ENCODE measurements at regions not wholly inside any gene's neighbourhood (a gene's known extent, or its start where the extent isn't known, plus 50 kb on each side); places are given as distances from the start of the nearest gene placed in this dataset.

DNA sequence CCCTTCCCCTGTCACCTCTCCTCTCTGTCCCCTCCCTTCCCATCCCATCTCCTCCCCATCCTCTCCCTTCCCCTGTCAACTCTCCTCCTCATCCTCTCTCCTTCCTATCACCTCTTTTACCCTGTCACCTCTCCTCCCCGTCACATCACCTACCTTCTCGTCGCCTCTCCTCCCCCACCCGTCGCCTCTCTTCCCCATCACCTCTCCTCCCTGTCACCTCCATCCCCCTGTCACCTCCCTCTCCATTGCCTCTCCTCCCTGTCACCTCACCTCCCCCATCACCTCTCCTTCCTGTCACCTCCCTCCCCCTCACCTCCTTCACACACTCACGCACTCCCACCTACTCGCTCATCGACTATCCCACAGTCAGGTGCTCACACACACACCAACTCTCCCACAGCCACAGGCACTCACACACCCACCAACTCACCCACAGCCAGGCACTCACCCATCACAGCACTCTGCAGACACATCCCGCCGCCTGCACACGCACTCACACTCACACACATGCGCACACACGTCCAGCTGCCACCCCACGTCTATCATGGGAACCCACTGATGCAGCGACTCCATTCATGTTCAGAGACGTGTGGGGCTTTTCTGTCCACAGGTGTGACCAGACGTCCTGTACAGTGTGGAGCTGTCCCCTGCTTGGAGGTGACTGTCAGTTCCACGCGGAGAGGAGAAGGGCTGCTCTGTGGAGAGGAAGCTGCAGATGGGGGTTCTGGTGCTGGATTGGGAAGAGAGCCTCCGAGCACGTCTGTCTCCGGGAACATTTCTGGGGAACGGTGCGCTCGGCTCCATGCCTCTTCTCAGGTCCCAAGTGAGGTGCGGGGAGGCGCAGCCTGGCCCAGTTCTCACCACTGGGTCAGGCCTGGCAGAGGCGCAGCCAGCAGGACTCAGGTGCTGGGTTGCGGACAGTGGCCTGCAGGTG lies 184.3 kb downstream of the TTLL2 start:
- 58% methylated on average over 17 of the region's 29 CpGs for WGBS (ENCODE audit: missing lambda C conversion rate)
- TF ChIP-seq, protein P1, sequence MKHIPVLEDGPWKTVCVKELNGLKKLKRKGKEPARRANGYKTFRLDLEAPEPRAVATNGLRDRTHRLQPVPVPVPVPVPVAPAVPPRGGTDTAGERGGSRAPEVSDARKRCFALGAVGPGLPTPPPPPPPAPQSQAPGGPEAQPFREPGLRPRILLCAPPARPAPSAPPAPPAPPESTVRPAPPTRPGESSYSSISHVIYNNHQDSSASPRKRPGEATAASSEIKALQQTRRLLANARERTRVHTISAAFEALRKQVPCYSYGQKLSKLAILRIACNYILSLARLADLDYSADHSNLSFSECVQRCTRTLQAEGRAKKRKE (CRISPR knock-in tag; IDR thresholded peaks at IDR 0.05; ENCODE audit: low read depth) = no peak
- TF ChIP-seq, protein P2, sequence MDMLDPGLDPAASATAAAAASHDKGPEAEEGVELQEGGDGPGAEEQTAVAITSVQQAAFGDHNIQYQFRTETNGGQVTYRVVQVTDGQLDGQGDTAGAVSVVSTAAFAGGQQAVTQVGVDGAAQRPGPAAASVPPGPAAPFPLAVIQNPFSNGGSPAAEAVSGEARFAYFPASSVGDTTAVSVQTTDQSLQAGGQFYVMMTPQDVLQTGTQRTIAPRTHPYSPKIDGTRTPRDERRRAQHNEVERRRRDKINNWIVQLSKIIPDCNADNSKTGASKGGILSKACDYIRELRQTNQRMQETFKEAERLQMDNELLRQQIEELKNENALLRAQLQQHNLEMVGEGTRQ (IDR thresholded peaks at IDR 0.05) = no peak
- TF ChIP-seq, protein P3, sequence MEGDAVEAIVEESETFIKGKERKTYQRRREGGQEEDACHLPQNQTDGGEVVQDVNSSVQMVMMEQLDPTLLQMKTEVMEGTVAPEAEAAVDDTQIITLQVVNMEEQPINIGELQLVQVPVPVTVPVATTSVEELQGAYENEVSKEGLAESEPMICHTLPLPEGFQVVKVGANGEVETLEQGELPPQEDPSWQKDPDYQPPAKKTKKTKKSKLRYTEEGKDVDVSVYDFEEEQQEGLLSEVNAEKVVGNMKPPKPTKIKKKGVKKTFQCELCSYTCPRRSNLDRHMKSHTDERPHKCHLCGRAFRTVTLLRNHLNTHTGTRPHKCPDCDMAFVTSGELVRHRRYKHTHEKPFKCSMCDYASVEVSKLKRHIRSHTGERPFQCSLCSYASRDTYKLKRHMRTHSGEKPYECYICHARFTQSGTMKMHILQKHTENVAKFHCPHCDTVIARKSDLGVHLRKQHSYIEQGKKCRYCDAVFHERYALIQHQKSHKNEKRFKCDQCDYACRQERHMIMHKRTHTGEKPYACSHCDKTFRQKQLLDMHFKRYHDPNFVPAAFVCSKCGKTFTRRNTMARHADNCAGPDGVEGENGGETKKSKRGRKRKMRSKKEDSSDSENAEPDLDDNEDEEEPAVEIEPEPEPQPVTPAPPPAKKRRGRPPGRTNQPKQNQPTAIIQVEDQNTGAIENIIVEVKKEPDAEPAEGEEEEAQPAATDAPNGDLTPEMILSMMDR (IDR thresholded peaks at IDR 0.05) = no peak
- TF ChIP-seq, protein P4, sequence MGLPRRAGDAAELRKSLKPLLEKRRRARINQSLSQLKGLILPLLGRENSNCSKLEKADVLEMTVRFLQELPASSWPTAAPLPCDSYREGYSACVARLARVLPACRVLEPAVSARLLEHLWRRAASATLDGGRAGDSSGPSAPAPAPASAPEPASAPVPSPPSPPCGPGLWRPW (IDR thresholded peaks at IDR 0.05) = no peak
- TF ChIP-seq GATA3 (IDR thresholded peaks at IDR 0.05; ENCODE audit: borderline replicate concordance) (no peak), HOXB5 (CRISPR knock-in tag; IDR thresholded peaks at IDR 0.05) (no peak), MYC (IDR thresholded peaks at IDR 0.05; ENCODE audit: borderline replicate concordance, low read length) (no peak), HEYL (CRISPR knock-in tag; IDR thresholded peaks at IDR 0.05) (no peak), FOXS1 (CRISPR knock-in tag; IDR thresholded peaks at IDR 0.05) (no peak), EHF (CRISPR knock-in tag; IDR thresholded peaks at IDR 0.05) (no peak), ZC3H11A (IDR thresholded peaks at IDR 0.05) (no peak), ZNF302 (CRISPR knock-in tag; IDR thresholded peaks at IDR 0.05) (no peak), EP300 (IDR thresholded peaks at IDR 0.05) (no peak)
- TF ChIP-seq, protein P5, sequence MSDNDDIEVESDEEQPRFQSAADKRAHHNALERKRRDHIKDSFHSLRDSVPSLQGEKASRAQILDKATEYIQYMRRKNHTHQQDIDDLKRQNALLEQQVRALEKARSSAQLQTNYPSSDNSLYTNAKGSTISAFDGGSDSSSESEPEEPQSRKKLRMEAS (IDR thresholded peaks at IDR 0.05) = no peak
- no peaks in the 10 kb centered on the region for H3K9me3 ChIP-seq
- DNase-seq (ENCODE audit: low read depth in 1 of 2, low spot score in 1 of 2) (no peak), FAIRE-seq (no peak), ATAC-seq (no peak)
- no peaks in the 10 kb centered on the region for H3K4me1 ChIP-seq
- no peak overlapping the region for H3K4me3 ChIP-seq
- H3K4me2 ChIP-seq = no peak overlapping the region
- ChIA-PET POLR2A (no interaction called here), CTCF (no interaction called here)
- H3K27ac ChIP-seq = no peak overlapping the region

DNA sequence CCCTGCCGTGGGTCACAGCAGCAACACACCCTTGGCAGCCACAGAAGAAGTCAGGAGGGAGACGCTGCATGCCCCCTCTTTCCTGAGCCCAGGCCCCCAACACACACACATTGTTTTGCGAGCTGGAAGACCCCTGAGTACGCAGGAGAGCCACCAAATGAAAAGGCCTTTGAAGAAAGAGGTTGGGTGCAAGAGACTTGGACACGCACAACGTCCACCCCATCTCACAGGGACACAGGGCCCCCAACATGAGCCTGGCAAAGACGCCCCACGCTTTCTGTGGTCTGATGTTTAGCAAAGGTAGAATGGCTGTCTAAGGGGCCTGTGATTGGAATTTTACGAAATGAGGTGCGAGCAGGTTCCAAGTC lies 185.0 kb downstream of the TTLL2 start:
- CTCF ChIA-PET = no interaction called here
- Histone ChIP-seq H3K27ac (no peak overlapping the region), H3K9me3 (no peaks in the 10 kb centered on the region), H3K4me2 (no peak overlapping the region), H3K4me3 (no peak overlapping the region), H3K4me1 (no peaks in the 10 kb centered on the region)
- WGBS (ENCODE audit: missing lambda C conversion rate) = 48% methylated on average over 8 of the region's 10 CpGs
- no peak for FAIRE-seq
- POLR2A ChIA-PET = no interaction called here
- no peak for DNase-seq (ENCODE audit: low read depth in 1 of 2, low spot score in 1 of 2)
- no peak for ATAC-seq
- TF ChIP-seq ZC3H11A (IDR thresholded peaks at IDR 0.05) = no peak
- TF ChIP-seq KDM5A (IDR thresholded peaks at IDR 0.05) = no peak
- no peak for TF ChIP-seq SMC3 (IDR thresholded peaks at IDR 0.05)
- TF ChIP-seq KDM1A (IDR thresholded peaks at IDR 0.05; ENCODE audit: low read depth) = no peak
- TF ChIP-seq FOXS1 (CRISPR knock-in tag; IDR thresholded peaks at IDR 0.05) = no peak
- TF ChIP-seq, protein P6, sequence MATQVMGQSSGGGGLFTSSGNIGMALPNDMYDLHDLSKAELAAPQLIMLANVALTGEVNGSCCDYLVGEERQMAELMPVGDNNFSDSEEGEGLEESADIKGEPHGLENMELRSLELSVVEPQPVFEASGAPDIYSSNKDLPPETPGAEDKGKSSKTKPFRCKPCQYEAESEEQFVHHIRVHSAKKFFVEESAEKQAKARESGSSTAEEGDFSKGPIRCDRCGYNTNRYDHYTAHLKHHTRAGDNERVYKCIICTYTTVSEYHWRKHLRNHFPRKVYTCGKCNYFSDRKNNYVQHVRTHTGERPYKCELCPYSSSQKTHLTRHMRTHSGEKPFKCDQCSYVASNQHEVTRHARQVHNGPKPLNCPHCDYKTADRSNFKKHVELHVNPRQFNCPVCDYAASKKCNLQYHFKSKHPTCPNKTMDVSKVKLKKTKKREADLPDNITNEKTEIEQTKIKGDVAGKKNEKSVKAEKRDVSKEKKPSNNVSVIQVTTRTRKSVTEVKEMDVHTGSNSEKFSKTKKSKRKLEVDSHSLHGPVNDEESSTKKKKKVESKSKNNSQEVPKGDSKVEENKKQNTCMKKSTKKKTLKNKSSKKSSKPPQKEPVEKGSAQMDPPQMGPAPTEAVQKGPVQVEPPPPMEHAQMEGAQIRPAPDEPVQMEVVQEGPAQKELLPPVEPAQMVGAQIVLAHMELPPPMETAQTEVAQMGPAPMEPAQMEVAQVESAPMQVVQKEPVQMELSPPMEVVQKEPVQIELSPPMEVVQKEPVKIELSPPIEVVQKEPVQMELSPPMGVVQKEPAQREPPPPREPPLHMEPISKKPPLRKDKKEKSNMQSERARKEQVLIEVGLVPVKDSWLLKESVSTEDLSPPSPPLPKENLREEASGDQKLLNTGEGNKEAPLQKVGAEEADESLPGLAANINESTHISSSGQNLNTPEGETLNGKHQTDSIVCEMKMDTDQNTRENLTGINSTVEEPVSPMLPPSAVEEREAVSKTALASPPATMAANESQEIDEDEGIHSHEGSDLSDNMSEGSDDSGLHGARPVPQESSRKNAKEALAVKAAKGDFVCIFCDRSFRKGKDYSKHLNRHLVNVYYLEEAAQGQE (IDR thresholded peaks at IDR 0.05) = no peak
- no peak for TF ChIP-seq CBX2 (IDR thresholded peaks at IDR 0.05; ENCODE audit: borderline replicate concordance, low read depth)
- TF ChIP-seq, protein P4 (IDR thresholded peaks at IDR 0.05) = no peak
- TF ChIP-seq EP300 (IDR thresholded peaks at IDR 0.05) = no peak
- TF ChIP-seq CBX8 (IDR thresholded peaks at IDR 0.05) = no peak
- no peak for TF ChIP-seq RNF2 (IDR thresholded peaks at IDR 0.05; ENCODE audit: borderline replicate concordance, low read depth)
- no peak for TF ChIP-seq POLR2A (IDR thresholded peaks at IDR 0.05; ENCODE audit: low read length)
- TF ChIP-seq JUNB (IDR thresholded peaks at IDR 0.05) = no peak
- no peak for TF ChIP-seq EHMT2 (IDR thresholded peaks at IDR 0.05; ENCODE audit: low read depth)
- TF ChIP-seq FOSL2 (IDR thresholded peaks at IDR 0.05) = no peak
- TF ChIP-seq FOSL2 (CRISPR knock-in tag; IDR thresholded peaks at IDR 0.05) = no peak
- TF ChIP-seq, protein P7, sequence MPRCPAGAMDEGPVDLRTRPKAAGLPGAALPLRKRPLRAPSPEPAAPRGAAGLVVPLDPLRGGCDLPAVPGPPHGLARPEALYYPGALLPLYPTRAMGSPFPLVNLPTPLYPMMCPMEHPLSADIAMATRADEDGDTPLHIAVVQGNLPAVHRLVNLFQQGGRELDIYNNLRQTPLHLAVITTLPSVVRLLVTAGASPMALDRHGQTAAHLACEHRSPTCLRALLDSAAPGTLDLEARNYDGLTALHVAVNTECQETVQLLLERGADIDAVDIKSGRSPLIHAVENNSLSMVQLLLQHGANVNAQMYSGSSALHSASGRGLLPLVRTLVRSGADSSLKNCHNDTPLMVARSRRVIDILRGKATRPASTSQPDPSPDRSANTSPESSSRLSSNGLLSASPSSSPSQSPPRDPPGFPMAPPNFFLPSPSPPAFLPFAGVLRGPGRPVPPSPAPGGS (IDR thresholded peaks at IDR 0.05) = no peak
- no peak for TF ChIP-seq CHD4 (IDR thresholded peaks at IDR 0.05; ENCODE audit: borderline replicate concordance)
- TF ChIP-seq NFE2L2 (conservative IDR thresholded peaks at IDR 0.05; ENCODE audit: low read length) = no peak

All from A549 (cell line).